Activated naive CD4-positive, alpha-beta T cell treated with anti-CD3 and anti-CD28 coated beads, Interleukin-2, amount 50 U/mL, for 72 hours (primary cell): ENCODE measurements at regions not wholly inside any gene's neighbourhood (a gene's known extent, or its start where the extent isn't known, plus 50 kb on each side); places are given as distances from the start of the nearest gene placed in this dataset.

Experiments
- ATAC-seq, 2 donors: fragments of 150-1000 bp; cut with Tn5 transposase; 2 replicates each; pipeline ENCODE4 v1.10.0; 2021; ENCODE audit warnings: mild to moderate bottlenecking in 2 of 2, moderate library complexity in 2 of 2
- DNase-seq, 2 donors: peaks; one replicate each; pipeline ENCODE4 v3.0.0; 2021 to 2022; ENCODE audit warnings: low spot score in 2 of 2
- H3K27ac Mint-ChIP-seq, 2 donors: one replicate each; pipeline ENCODE4 v1.8.0; 2022; ENCODE audit warnings: mild to moderate bottlenecking in 2 of 2, mixed read lengths in 2 of 2
- H3K36me3 Mint-ChIP-seq, 2 donors: one replicate each; pipeline ENCODE4 v1.8.0; 2022; ENCODE audit warnings: mixed read lengths in 2 of 2
- H3K9me3 Mint-ChIP-seq, 2 donors: one replicate each; pipeline ENCODE4 v1.8.0; 2022; ENCODE audit warnings: mixed read lengths in 2 of 2

DNA sequence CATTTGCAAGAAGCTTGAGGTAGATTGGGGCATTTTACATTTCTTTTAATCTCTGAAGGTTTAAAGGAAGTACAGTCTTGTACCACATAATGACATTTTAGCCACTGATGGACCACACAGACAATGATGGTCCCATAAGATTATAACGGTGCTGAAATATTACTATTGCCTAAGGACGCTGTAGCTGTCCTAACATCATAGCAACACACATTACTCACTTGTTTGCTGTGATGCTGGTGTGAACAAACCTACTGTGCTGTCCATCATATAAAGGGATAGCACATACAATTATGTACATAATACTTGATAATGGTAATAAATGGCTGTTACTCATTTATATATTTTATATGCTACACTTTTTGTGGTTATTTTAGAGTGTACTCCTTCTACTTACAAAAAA, 127.1 kb upstream of the CPNE8 start:
- no peaks in the 10 kb centered on the region for H3K36me3 Mint-ChIP-seq
- peaks cover 0 to 5% of the 10 kb centered on the region in 2 donors for H3K9me3 Mint-ChIP-seq
- no peak for ATAC-seq
- DNase-seq = no peak
- H3K27ac Mint-ChIP-seq = no peak overlapping the region

DNA sequence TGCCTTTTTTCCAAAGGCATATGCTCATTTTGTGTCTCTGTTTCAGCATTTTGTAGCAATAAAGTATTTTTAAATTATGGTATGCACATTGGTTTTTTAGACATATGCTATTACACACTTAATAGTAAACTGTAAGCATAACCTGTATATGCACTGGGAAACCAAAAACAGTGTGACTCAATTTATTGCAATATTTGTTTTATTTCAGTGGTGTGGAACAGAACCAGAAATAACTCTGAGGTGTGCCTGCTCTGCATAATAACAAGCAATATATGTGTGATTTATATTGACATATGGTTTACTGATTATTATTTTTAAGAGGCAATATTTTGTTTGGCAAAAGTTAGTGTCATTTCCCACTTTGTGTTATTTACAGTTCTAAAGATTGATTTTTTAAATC, 126.6 kb upstream of the CPNE8 start:
- no peak for ATAC-seq
- no peak overlapping the region for H3K27ac Mint-ChIP-seq

DNA sequence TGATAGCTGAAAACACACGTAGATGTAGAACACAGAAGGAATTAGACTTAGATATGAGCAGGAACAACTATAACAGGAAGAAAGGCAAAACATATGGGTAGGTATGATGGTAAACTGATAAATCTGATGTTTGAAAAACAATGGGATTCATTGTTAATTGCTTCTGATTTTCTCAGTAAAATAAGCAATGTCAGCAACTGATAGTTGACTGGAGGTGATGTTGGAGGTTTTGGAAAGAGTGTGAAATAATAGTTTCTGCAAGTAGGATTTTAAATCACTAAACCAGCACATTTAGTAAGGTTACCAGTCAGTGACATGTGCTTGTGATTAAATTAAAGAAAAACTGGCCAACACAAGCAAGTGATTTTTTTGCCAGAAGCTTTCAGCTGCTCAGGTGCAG, 123.0 kb upstream of the CPNE8 start:
- no peak overlapping the region for H3K27ac Mint-ChIP-seq
- H3K36me3 Mint-ChIP-seq = no peaks in the 10 kb centered on the region
- DNase-seq = no peak
- H3K9me3 Mint-ChIP-seq = peaks cover 6 to 9% of the 10 kb centered on the region in 2 donors
- no peak for ATAC-seq

More for the DNA sequence above, 126.6 kb upstream of the CPNE8 start:
- Mint-ChIP-seq H3K9me3 (peaks cover 0 to 5% of the 10 kb centered on the region in 2 donors), H3K36me3 (no peaks in the 10 kb centered on the region)
- DNase-seq = no peak

DNA sequence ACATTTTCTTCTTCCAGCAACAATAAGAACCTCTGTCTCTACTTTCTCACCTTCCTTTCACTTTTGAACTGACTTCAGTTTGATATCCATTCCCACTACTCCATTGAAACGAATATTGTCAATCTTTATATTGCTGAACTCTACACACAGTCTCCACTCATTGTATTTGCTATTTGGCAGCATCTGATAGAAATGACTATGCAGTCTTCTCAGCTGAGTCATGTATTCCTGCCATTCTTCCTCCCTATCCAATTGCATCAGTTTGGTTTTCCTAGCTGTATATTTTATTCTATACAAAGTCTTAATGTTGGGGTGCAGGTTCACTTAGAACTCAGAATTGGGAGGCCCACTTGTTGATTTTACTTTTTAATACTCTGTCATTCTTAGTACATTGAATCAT, 107.5 kb upstream of the CPNE8 start:
- DNase-seq (no peak), ATAC-seq (no peak)
- Mint-ChIP-seq H3K27ac (no peak overlapping the region), H3K9me3 (peaks cover 6 to 15% of the 10 kb centered on the region in 2 donors), H3K36me3 (no peaks in the 10 kb centered on the region)

DNA sequence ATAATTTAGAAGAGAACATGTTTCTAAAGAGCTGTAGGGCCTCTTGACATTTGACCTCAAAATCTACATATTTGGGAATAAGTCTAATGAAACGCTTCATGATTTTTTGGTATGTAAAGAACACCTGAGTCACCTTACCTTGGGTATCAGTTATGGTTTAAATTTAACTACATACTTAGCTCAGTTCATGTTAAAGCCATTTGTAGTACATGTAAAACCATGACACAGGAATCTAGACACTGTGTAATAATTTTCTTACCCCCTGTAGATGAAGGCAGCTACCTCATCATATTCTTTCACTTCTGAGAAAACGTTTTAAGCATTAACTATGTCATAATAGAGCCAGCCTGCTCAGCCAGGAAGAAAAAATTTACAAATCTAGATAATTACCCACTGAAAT, 105.8 kb upstream of the CPNE8 start:
- ATAC-seq = no peak
- no peak for DNase-seq
- H3K27ac Mint-ChIP-seq = no peak overlapping the region
- H3K9me3 Mint-ChIP-seq = peaks cover 6 to 15% of the 10 kb centered on the region in 2 donors
- H3K36me3 Mint-ChIP-seq = no peaks in the 10 kb centered on the region

DNA sequence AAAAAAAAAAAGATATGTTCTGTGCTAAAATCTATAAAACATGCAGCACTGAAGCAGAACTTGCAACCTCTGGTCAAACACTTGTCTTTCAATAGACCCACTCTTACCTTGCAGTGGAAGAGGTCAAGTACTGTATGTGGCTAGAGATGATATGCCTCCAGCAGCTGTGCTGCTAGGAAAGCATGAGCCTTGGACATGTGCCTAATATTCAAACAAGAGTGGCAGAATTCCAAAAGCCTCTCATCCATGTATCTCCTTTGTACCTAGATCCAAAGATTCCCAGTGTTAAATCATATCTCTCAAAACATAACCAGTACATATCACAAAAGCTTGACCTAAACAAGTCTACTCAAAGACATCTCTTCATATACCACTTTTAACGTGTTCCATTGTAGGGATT, 105.0 kb upstream of the CPNE8 start:
- H3K9me3 Mint-ChIP-seq = peaks cover 6 to 14% of the 10 kb centered on the region in 2 donors
- no peak overlapping the region for H3K27ac Mint-ChIP-seq
- H3K36me3 Mint-ChIP-seq = no peaks in the 10 kb centered on the region
- DNase-seq (no peak), ATAC-seq (no peak)

DNA sequence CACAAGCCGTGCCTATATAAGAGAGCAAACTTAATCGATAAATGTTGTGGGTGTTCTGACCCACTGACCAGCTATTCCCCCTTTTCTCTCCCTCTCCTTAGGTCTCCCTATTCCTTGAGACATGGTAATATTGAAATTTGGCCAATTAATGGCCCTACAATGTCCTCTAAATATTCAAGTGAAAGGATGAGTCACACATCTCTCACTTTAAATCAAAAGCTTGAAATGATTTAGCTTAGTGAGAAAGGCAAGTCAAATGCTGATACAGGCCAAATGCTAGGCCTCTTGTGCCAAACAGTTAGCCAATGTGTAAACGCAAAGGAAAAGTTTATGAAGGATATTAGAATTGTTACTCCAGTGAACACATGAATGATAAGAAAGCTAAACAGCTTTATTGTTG, 102.2 kb upstream of the CPNE8 start:
- no peak overlapping the region for H3K27ac Mint-ChIP-seq
- ATAC-seq (no peak), DNase-seq (no peak)
- H3K9me3 Mint-ChIP-seq = peaks cover 0 to 4% of the 10 kb centered on the region in 2 donors
- no peaks in the 10 kb centered on the region for H3K36me3 Mint-ChIP-seq

DNA sequence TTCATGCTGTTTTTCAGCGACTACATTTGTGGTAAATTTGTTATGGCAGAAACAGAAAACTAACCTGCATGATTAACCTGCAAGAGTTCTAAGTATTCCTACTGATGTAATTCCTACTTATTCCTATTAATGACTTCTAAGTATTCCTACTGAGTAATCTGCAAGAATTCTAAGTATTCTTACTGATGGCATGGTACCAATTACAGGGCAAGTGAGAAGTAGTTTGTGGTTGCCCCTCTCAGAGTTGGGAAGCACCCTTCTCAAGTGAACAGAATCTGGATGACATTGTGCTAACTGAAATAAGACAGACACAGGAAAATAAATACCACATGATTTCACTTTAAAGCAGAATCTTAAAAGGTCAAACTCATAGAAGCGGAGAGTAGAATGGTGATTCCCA, 100.9 kb upstream of the CPNE8 start:
- ATAC-seq (no peak), DNase-seq (no peak)
- Mint-ChIP-seq H3K9me3 (peaks cover 0 to 3% of the 10 kb centered on the region in 2 donors), H3K27ac (no peak overlapping the region), H3K36me3 (no peaks in the 10 kb centered on the region)

DNA sequence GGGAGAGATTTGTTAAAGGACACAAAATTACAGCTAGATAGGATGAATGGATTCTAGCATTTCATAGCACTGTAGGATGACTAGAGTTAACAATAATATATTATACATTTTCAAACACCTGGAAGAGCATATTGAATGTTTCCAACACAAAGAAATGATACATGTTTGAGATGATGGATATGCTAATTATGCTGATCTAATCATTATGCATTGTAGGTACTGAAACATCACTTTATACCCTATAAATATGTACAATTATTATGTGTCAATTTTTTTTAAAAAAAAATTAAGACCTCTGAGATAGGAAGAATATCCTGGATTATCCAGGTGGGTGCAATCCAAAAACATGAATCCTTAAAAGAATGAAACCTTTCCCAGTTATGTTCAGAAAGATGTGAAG, 100.3 kb upstream of the CPNE8 start:
- Mint-ChIP-seq H3K27ac (no peak overlapping the region), H3K9me3 (peaks cover 0 to 3% of the 10 kb centered on the region in 2 donors), H3K36me3 (no peaks in the 10 kb centered on the region)
- ATAC-seq (no peak), DNase-seq (no peak)

DNA sequence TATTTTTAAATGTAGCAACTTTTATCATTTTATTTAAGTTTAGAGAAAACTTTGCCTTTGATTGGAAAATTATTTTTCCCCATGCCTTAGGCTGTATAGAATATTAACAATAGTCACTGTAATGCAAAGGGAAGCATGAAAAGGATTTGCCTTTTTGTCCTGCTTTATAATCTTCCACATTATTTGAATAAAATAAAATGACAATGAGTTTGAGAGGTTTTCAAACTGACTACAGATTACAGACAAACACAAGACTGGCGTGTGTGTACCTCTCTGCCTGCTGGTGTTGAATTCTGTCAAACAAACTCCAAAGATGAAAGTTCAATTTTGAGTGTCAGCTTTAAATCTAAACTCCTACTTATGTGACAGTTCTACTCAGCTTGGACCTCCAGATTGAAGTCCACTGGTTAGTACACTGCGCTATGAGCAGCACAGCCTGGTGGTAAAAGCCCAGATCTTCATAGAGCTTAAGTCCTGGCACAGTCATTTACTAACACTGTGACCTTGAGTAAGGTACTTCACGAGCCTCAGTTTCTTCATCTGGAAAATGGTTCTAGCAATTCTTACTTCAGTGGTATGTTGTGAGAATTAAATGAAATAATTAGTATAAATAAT, 98.3 kb upstream of the CPNE8 start:
- no peaks in the 10 kb centered on the region for H3K36me3 Mint-ChIP-seq
- DNase-seq = no peak
- ATAC-seq = no peak
- H3K9me3 Mint-ChIP-seq = no peaks in the 10 kb centered on the region
- no peak overlapping the region for H3K27ac Mint-ChIP-seq

DNA sequence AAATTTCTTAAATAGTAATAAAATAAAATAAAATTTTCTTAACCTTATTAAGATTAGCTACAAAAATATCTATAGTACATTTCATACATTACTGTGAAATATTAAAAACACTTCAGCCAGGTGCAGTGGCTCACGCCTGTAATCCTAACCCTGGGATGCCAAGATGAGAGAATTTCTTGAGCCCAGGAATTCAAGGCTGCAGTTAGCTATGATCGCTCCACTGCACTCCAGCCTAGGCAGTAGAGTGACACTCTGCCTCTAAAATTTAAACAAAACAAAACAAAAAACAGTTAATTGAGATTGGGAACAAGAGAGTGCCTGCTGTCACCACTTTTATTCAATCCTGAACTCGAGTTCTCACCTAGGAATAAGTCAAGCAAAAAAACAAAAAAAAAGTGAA, 95.0 kb upstream of the CPNE8 start:
- ATAC-seq (no peak), DNase-seq (no peak)
- no peaks in the 10 kb centered on the region for H3K9me3 Mint-ChIP-seq
- no peak overlapping the region for H3K27ac Mint-ChIP-seq
- no peaks in the 10 kb centered on the region for H3K36me3 Mint-ChIP-seq

DNA sequence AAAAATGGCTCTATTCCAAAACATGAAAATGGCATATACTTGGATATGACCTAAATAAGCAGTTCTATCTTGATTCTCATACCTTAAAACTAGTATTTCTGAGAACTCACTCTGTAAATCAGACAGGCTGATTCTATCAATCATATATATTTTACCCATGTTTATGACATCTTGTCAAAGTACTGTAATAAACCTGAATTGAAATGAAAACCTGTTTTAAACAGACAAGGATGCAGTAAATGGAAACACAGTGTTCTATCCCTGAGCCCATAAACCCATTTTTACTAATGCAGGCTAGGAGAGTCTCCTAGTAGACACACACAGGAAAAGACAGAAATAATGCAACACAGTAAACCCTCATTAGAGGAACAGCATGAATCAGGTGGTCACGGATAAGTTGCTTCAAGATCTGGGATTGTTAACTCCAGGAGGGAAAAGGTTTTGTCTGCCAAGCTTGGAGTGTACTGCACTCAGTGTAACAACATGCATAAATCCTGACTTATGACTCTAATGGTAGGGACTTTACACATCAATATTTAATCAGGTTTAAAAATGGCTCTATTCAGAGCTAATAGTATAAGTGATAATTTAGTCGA, 93.6 kb upstream of the CPNE8 start:
- Mint-ChIP-seq H3K27ac (no peak overlapping the region), H3K36me3 (no peaks in the 10 kb centered on the region), H3K9me3 (no peaks in the 10 kb centered on the region)
- DNase-seq = no peak
- ATAC-seq = no peak

DNA sequence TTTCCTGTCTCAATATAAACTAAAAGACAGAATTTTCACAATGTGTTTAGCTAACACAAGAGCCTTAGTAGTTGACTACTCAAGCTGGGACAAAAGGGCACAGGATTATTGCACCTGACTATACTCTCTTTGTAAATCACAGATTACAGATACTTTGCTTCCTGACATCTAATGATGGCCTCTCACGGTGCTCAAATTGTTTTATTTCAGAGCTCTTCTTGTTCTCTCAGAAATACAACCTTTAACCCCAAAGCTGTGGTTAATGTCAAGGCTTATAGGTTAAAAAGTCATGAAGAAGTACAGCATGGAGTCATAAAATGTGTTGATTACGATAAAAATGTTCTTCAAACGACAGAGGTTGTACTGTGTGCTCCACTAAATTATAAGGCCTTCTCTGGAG, 89.9 kb upstream of the CPNE8 start:
- Mint-ChIP-seq H3K9me3 (no peaks in the 10 kb centered on the region), H3K36me3 (no peaks in the 10 kb centered on the region), H3K27ac (no peak overlapping the region)
- no peak for ATAC-seq
- DNase-seq = no peak

DNA sequence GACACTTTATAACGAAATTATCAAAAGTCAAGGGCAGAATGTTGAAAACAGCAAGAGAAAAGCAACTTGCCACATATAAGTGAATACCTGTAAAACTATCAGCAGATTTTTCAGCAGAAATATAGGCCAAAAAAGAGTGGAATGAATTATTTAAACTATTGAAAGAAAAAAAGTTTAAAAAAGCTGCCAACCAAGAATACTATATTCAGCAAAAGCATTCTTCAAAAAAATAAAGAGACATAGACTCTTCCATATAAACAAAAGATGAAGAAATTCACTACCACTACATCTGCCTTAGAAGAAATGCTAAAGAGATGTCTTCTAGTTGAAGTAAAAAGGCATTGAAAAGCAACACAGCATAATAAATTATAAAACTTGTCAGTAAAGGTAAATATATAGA, 80.6 kb upstream of the CPNE8 start:
- Mint-ChIP-seq H3K9me3 (peaks cover 10 to 18% of the 10 kb centered on the region in 2 donors), H3K36me3 (peaks cover 0 to 4% of the 10 kb centered on the region in 2 donors), H3K27ac (no peak overlapping the region)
- DNase-seq = no peak
- no peak for ATAC-seq

DNA sequence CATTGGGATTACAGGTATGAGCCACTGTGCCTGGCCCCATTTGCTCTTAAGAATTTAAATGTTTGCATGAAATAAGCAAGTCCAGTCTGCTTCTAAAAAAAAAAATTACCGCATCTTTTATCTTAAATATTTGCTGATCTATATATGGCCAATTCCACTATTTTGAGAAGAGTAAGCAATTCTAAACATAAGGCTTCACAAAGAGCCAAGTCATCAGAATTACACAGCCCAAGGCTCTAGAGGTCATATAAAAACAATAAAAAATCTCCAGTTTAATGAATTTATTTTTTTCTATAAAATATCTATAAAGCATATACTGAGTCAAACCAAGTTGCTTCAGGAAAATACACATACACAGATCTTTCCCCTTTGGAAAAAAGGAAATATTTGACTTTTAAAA, 79.0 kb upstream of the CPNE8 start:
- DNase-seq (no peak), ATAC-seq (no peak)
- Mint-ChIP-seq H3K9me3 (peaks cover 10 to 14% of the 10 kb centered on the region in 2 donors), H3K36me3 (peaks cover 0 to 4% of the 10 kb centered on the region in 2 donors), H3K27ac (no peak overlapping the region)

DNA sequence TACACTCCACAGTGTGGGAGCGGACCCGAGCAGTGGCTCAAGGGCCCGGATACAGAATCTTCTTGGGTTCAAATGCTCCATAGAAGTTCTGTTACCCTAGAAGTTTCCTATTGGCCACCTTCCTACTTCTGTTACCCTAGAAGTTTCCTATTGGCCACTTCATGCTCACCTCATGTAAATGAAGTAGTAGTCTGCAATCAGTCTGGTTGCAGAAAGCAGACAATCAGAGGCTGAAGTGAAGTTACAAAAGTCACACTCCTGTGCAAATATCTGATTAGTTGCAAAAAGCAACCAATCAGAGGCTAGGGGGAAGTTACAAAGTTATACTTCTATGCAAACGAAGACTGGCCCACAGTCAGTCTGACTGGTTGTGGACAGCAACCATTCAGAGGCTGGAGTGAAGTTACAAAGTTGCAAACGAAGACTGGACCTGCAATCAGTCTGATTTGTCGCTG, 77.8 kb upstream of the CPNE8 start:
- peaks cover 10 to 14% of the 10 kb centered on the region in 2 donors for H3K9me3 Mint-ChIP-seq
- no peak for DNase-seq
- peaks cover 0 to 4% of the 10 kb centered on the region in 2 donors for H3K36me3 Mint-ChIP-seq
- ATAC-seq = no peak
- no peak overlapping the region for H3K27ac Mint-ChIP-seq

DNA sequence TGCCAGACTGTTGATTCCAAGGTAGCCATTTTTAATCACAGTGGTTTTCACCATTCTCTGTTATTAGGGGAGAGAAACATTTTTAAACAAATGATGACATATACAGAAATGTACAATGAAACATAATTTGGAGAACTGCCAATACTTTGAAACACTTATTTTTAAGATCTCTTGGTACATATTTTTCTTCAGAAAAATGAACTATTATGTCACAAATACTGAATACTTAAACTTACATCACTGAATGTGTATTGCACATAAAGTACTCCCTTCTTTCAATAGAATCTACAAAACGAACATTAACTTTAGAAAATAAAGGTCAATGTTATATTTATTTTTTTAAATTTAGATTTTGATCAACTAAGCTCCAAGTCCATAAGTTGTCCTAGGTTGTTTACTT, 71.7 kb upstream of the CPNE8 start:
- ATAC-seq (no peak), DNase-seq (no peak)
- H3K36me3 Mint-ChIP-seq = no peaks in the 10 kb centered on the region
- H3K27ac Mint-ChIP-seq = no peak overlapping the region
- peaks cover 12 to 13% of the 10 kb centered on the region in 2 donors for H3K9me3 Mint-ChIP-seq

DNA sequence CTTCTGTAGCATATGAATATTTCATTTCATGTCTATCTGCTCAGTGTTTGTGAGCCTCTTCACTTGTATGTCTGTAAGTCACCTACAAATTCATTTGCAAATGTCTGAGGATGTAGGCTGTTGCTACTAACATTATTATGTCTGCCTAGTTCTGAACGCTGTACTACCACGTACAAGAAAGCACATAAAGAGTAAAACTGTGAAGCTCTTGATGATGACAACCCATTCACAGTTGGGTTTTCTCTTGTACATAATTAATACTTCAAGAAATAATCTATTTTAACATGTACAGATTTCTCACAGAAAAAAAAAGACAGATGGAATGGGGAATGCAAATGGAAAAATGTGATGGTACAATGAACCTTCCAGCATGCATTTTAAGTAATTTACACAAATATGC, 64.3 kb upstream of the CPNE8 start:
- no peak for ATAC-seq
- H3K36me3 Mint-ChIP-seq = peaks cover 0 to 13% of the 10 kb centered on the region in 2 donors
- H3K9me3 Mint-ChIP-seq = peaks cover 16 to 17% of the 10 kb centered on the region in 2 donors
- no peak for DNase-seq
- H3K27ac Mint-ChIP-seq = no peak overlapping the region
